Motor neuron (in vitro differentiated cells): ENCODE measurements at regions not wholly inside any gene's neighbourhood (a gene's known extent, or its start where the extent isn't known, plus 50 kb on each side); places are given as distances from the start of the nearest gene placed in this dataset.
"Not testable (repeated sequence)": the region's sequence is repeated elsewhere in the genome, so short reads cannot be mapped to it uniquely, and the experiment has no call there.

Experiments
- ATAC-seq, 8 experiments: fragments of 200-7000 bp; cut with Tn5 transposase; replicated peaks in 6 of 8; 2 replicates each; pipeline ENCODE4 v1.8.0; 2021; ENCODE audit warnings: mild to moderate bottlenecking in 8 of 8, moderate library complexity in 8 of 8
- H3K27ac ChIP-seq, 2 donors: fragments of 250-450 bp; sonication (Bioruptor Pico); 2 replicates each; pipeline ENCODE4 v1.9.0; 2021; ENCODE audit warnings: antibody characterized with exemption in 2 of 2, mild to moderate bottlenecking in 2 of 2, moderate library complexity in 1 of 2
- H3K4me1 ChIP-seq, 2 donors: fragments of 250-450 bp; sonication (Bioruptor Pico); replicated peaks in 1 of 2; 2 replicates each; pipeline ENCODE4 v1.6.1; 2021; ENCODE audit warnings: antibody characterized with exemption in 2 of 2, mild to moderate bottlenecking in 2 of 2, moderate library complexity in 1 of 2
- H3K4me3 ChIP-seq, 5 donors: fragments of 250-450 bp; sonication (Bioruptor Pico); 2 replicates each; pipeline ENCODE4 v1.9.0; 2021; ENCODE audit warnings: antibody characterized with exemption in 5 of 5, mild to moderate bottlenecking in 5 of 5, moderate library complexity in 4 of 5
- WGBS, 10 experiments: fragments of 450-650 bp; shearing (Covaris generic); methylation state at CpG; one replicate each; pipeline ENCODE4 v1.0.0; 2022; 5-methylcytosine and 5-hydroxymethylcytosine counted together
- in situ Hi-C, 9 experiments: fragments of 400-800 bp; cut with MboI; loops; one replicate each; pipeline ENCODE4 v1.15.0; 2021; ENCODE audit warnings: low sequenced_read_pairs in 9 of 9, low pct_unique_long_range_greater_than_20kb in 2 of 9; ENCODE audit not compliant: unreplicated experiment in 9 of 9

DNA sequence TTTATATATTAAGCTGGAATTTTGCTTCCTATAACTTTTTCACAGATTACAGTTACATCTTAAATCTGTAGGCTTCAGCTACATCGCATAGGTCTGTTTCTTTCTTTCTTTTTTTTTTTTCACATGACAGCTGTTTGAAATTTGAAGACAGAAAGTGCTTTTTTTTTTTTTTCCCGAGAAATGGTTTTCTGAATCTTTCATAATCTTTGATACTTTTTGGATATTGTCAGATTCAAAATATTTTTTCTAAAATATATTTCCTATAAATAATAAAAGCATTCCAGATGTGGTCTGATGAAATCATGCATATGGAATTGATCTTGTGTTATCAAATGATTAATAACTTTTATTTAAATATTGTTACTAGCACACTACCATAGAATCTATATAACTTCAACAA, 212.2 kb downstream of the TAF11L14 start:
- no peak for ATAC-seq
- 0 to 100% (median 60%) methylated on average over 1 to 2 of the region's 2 CpGs for WGBS, 10 experiments
- in situ Hi-C loops: no loop called here
- Histone ChIP-seq H3K4me1 (peaks cover 0 to 5% of the 10 kb centered on the region in 2 donors), H3K4me3 (no peak overlapping the region), H3K27ac (no peak overlapping the region)

GRCh38 chr5:17847286-17847685, 213.0 kb downstream of the TAF11L14 start:
- WGBS, 10 experiments: 0 to 100% (median 90%) methylated on average over 2 of the region's 2 CpGs; no CpG with 5 or more reads in 7 of the 10 experiments
- H3K4me3 ChIP-seq: no peak overlapping the region
- H3K4me1 ChIP-seq: peaks cover 0 to 5% of the 10 kb centered on the region in 2 donors
- ATAC-seq: no peak
- H3K27ac ChIP-seq: no peak overlapping the region
- in situ Hi-C loops: no loop called here

DNA sequence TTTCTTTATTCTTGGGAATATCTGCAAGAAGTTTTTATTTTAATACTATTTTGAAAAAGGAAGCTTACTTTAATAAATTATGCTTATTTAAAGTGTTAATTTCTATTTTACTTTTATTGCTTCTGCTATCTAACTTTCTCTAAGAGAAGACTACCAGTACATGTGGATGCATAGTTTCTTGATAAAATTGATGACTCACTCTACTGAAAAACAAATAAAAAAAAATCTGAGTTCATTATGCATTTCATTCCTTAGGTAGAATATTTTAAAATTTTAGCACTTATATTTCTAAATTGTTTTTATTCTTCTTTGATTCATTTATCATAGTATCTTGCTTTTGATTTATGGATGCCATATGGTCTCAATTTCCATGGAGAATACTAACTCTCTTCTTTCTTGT, 217.9 kb downstream of the TAF11L14 start:
- no peak for ATAC-seq
- Histone ChIP-seq H3K4me1 (peaks cover 0 to 5% of the 10 kb centered on the region in 2 donors), H3K4me3 (no peak overlapping the region), H3K27ac (no peak overlapping the region)
- in situ Hi-C loops: no loop called here

- in situ Hi-C loops: no loop called here
- Histone ChIP-seq H3K4me1 (peaks cover 0 to 5% of the 10 kb centered on the region in 2 donors), H3K4me3 (no peak overlapping the region), H3K27ac (no peak overlapping the region)
- WGBS, 10 experiments: 0 to 100% (median 83%) methylated on average over 1 to 3 of the region's 3 CpGs; no CpG with 5 or more reads in 1 of the 10 experiments
- ATAC-seq: peak in 1 of 8 experiments; percentile 34
Measured at GRCh38 chr5:17852740-17853139, 218.5 kb downstream of the TAF11L14 start.

GRCh38 chr5:17854901-17855300, 220.6 kb downstream of the TAF11L14 start:
- Histone ChIP-seq H3K4me1 (peaks cover 0 to 5% of the 10 kb centered on the region in 2 donors), H3K27ac (no peak overlapping the region), H3K4me3 (no peak overlapping the region)
- no peak for ATAC-seq
- in situ Hi-C loops: no loop called here

DNA sequence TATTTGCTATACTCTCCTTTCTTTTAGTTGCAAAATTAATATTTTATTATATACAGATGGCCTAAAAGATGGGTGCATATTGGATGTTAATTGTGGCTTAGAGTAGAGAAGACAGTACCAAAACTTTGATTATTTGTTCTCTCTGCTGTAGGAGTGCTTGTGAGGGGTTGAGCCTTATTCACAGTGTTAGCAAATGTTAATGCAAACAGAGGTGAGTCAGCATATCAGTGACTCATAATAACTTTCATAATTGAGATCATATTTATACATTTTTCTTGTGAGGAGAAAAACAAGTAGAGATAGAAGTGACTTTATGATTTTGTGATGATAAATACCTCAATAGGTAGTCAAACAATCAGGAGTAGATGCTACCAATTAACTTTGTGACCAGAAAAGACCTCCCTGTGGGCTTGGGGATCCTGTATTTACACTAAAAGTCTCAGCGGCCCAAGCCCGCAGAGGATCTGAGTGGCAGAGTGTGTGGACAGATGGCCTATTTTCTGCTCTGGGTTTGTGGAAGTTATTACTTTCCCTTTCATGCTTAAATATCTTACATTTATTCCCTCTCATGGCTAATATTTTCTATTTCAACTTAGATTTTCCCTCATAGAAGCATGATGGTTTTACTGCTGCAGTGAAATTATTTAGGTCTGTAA, 226.5 kb downstream of the TAF11L14 start:
- in situ Hi-C loops: no loop called here
- Histone ChIP-seq H3K27ac (no peak overlapping the region), H3K4me1 (no peaks in the 10 kb centered on the region), H3K4me3 (no peak overlapping the region)
- peak in 1 of 8 experiments; percentile 44 for ATAC-seq
- WGBS, 10 experiments: 70 to 100% (median 98%) methylated on average over 2 of the region's 2 CpGs; no CpG with 5 or more reads in 2 of the 10 experiments

- H3K27ac ChIP-seq, H3K4me1 ChIP-seq, H3K4me3 ChIP-seq, in situ Hi-C loops, ATAC-seq: not testable (repeated sequence)
- WGBS, 10 experiments: 0 to 80% (median 42%) methylated on average over 1 to 2 of the region's 2 CpGs; no CpG with 5 or more reads in 2 of the 10 experiments
Measured at GRCh38 chr5:17864903-17865302, 230.6 kb downstream of the TAF11L14 start.

GRCh38 chr5:17865966-17866365, 231.7 kb downstream of the TAF11L14 start:
- H3K27ac ChIP-seq, in situ Hi-C loops, ATAC-seq, H3K4me3 ChIP-seq, H3K4me1 ChIP-seq: not testable (repeated sequence)
- WGBS, 10 experiments: 0 to 100% (median 63%) methylated on average over 1 of the region's 1 CpG; no CpG with 5 or more reads in 6 of the 10 experiments

- in situ Hi-C loops: no loop called here
- ATAC-seq: no peak
- Histone ChIP-seq H3K4me1 (peaks cover 0 to 3% of the 10 kb centered on the region in 2 donors), H3K27ac (no peak overlapping the region), H3K4me3 (no peak overlapping the region)
- WGBS, 10 experiments: 0 to 100% (median 79%) methylated on average over 2 to 4 of the region's 4 CpGs; no CpG with 5 or more reads in 1 of the 10 experiments
Measured at GRCh38 chr5:17872204-17872603, 237.9 kb downstream of the TAF11L14 start.

DNA sequence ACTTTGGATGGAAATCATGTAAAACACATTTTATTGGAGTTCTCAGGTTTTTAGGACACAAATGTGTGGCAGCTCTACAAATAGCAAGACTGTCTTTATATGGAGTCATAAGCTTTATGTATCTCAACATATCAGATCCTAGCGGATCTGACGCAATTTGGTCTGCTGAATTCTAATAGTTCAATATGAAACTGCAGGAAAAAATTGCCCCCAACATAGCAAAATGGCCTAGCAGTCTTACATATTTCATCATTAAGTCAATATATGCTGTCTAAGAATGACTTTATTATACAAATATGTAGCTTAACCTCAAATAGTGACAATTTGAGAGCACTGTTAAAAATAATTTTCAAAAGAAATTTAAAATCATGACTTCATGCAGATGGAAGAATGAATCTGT, 244.3 kb downstream of the TAF11L14 start:
- in situ Hi-C loops: no loop called here
- ATAC-seq: no peak

GRCh38 chr5:17879276-17879675, 245.0 kb downstream of the TAF11L14 start:
- no peak for ATAC-seq
- WGBS, 10 experiments: 13 to 100% (median 92%) methylated on average over 1 to 2 of the region's 2 CpGs; no CpG with 5 or more reads in 1 of the 10 experiments
- Histone ChIP-seq H3K4me3 (no peak overlapping the region), H3K27ac (no peak overlapping the region), H3K4me1 (peaks cover 0 to 5% of the 10 kb centered on the region in 2 donors)
- in situ Hi-C loops: no loop called here

More for the DNA sequence above, 244.3 kb downstream of the TAF11L14 start:
- Histone ChIP-seq H3K4me3 (no peak overlapping the region), H3K4me1 (peaks cover 0 to 5% of the 10 kb centered on the region in 2 donors), H3K27ac (no peak overlapping the region)
- 0 to 100% (median 95%) methylated on average over 1 to 2 of the region's 2 CpGs; no CpG with 5 or more reads in 4 of the 10 experiments for WGBS, 10 experiments

GRCh38 chr5:17880869-17881268, 246.6 kb downstream of the TAF11L14 start:
- H3K4me1 ChIP-seq: peaks cover 0 to 5% of the 10 kb centered on the region in 2 donors
- 4 to 100% (median 88%) methylated on average over 2 to 4 of the region's 4 CpGs for WGBS, 10 experiments
- H3K4me3 ChIP-seq: no peak overlapping the region
- H3K27ac ChIP-seq: no peak overlapping the region
- in situ Hi-C loops: no loop called here
- no peak for ATAC-seq

DNA sequence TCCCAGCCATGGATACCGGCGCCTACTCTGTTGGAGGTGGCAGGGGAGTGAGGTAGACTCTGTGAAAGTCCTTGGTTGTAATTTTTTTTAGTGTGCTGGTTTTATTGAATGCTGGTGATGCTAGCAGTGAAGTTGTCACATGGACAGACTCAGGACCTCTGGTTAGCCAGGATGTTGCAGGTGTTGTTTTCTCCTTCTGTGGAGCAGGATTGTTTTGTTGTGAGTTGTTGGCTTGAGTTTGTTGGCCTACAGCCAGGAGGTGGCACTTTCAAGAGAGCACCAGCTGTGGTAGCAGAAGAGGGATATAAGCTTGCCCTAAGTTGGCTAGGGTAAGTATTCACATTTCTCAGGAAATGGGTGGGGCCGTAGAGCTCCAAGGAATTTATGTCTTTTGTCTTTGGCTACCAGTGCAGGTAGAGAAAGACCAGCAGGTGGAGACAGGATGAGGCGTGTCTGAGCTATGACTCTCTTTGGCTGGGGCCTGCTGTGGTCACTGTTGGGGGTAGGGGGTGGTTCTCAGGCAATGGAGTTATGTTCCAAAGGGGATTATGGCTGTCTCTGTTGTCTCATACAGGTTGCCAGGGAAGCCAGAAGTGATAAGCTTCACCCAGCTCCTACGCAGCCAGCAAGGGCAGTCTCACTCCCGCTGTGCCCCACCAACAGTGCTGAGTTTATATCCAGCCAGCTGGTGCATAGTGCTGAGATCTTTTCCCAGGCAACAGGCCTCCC, 248.7 kb downstream of the TAF11L14 start:
- in situ Hi-C loops: no loop called here
- WGBS, 10 experiments: 25 to 100% (median 95%) methylated on average over 1 to 5 of the region's 6 CpGs; no CpG with 5 or more reads in 4 of the 10 experiments
- peak in 1 of 8 experiments; percentile 61 for ATAC-seq
- Histone ChIP-seq H3K4me1 (no peaks in the 10 kb centered on the region), H3K4me3 (no peak overlapping the region), H3K27ac (no peak overlapping the region)
